ENCODE measurements at regions not wholly inside any gene's neighbourhood (a gene's known extent, or its start where the extent isn't known, plus 50 kb on each side); places are given as distances from the start of the nearest gene placed in this dataset.
"Not testable (repeated sequence)": the region's sequence is repeated elsewhere in the genome, so short reads cannot be mapped to it uniquely, and the experiment has no call there.

DNA sequence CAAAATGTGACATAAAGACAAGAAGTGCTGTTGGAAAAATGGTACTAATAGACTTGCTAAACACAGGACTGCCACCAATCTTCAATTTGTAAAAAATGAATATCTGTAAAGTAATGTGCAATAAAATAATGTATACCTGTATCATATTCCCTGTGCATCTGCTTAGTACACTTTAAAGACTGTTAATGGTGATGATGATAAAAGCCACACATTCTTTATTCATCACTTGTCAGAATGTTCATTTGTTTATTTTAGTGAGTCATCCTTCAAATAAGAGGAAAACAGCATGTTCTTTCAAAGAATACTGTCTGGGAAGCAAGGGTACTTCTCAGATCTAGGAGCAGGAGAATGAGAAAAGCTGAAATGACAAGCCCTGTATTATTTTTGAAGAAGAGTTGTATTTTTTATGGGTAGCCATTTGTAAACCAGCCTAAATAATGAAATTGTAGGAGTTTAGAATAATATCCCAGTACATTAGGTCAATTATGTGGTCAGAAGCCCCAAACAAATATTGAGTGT is 78.3 kb upstream of the PSMA6 start:
- peaks cover 12% of the 10 kb centered on the region for H3K4me1 ChIP-seq (replicated peaks)
- no peaks in the 10 kb centered on the region for H3K27me3 ChIP-seq (replicated peaks)
- no peaks in the 10 kb centered on the region for H3K36me3 ChIP-seq
- H3K4me3 ChIP-seq: no peak overlapping the region
- no peak overlapping the region for H3K27ac ChIP-seq
- DNase-seq (ENCODE audit: low read depth in 1 of 2, low spot score in 2 of 2): peak in 1 of 2 experiments; percentile 30
- no peaks in the 10 kb centered on the region for H3K9me3 ChIP-seq (replicated peaks)

DNA sequence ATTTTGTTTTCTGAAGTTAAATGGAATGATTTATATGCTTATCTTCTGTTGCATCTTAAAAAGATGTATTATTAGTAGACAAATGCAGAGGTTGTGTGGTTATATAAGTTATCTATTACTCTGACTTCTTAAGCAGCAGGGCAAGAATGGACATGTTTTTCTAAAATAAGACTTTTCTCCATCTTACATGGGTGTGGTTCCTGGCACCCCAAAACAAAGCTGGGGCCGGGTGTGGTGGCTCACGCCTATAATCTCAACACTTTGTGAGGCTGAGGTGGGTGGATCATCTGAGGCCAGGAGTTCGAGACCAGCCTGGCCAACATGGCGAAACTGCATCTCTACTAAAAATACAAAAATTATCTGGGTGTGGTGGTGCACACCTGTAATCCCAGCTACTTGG is 77.8 kb upstream of the PSMA6 start:
- not testable (repeated sequence) for DNase-seq (ENCODE audit: low read depth in 1 of 2, low spot score in 2 of 2); H3K27me3 ChIP-seq (replicated peaks)

DNA sequence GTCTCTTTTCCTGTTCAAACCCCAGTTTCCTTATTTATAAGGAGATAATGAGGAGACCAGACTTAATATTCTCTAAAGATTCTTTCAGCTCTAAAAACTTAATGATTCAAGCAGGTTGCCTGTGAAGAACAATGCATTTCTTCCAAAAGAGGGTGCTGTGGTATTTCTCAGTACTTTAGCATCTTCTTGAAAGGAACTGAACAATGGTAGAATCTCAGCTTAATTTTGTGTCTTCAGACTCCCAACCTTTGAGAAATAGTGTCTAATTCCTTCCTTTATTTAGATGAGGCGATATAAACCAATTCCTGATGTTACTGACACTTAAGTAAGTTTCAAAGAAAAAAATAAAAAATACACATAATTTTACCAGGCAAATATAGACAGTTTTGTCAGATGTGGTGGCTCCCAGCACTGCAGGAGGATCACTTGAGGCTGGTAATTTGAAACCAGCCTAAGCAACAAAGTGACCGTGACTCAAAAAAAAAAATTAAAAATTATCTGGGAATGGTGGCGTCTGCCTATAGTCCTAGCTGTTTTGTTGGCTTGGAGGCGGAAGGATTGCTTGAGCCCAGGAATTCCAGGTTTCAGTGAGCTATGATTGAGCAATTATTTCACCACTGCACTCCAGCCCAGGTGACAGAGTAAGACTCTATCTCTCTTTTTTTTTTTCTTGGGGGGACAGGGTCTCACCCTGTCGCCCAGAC is 76.9 kb upstream of the PSMA6 start:
- Histone ChIP-seq H3K4me1 (replicated peaks) (peaks cover 12% of the 10 kb centered on the region), H3K27ac (no peak overlapping the region)

More for the DNA sequence above, 77.8 kb upstream of the PSMA6 start:
- not testable (repeated sequence) for H3K36me3 ChIP-seq; H3K27ac ChIP-seq; H3K4me3 ChIP-seq; H3K9me3 ChIP-seq (replicated peaks)
- H3K4me1 ChIP-seq (replicated peaks): peaks cover 12% of the 10 kb centered on the region

DNA sequence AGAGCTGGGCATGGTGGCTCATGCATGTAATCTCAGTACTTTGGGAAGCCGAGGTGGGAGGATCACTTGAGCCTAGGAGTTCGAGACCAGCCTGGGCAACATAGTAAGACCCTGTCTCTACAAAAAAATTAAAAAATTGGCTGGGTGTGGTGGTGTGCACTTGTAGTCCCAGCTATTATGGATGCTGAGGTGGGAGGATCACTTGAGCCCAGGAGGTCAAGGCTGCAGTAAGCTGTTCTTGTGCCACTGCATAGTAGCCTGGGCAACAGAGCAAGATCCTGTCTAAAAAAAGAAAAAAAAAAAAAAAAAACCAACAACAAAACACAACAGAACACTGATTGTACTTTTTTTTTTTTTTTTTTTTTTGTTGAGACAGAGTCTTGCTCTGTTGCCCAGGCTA is 74.0 kb upstream of the PSMA6 start:
- not testable (repeated sequence) for H3K27ac ChIP-seq; H3K36me3 ChIP-seq; H3K4me3 ChIP-seq; DNase-seq (ENCODE audit: low read depth in 1 of 2, low spot score in 2 of 2); H3K27me3 ChIP-seq (replicated peaks); H3K9me3 ChIP-seq (replicated peaks)
- peaks cover 16% of the 10 kb centered on the region for H3K4me1 ChIP-seq (replicated peaks)

More for the DNA sequence above, 76.9 kb upstream of the PSMA6 start:
- Histone ChIP-seq H3K36me3 (no peaks in the 10 kb centered on the region), H3K27me3 (replicated peaks) (no peaks in the 10 kb centered on the region), H3K9me3 (replicated peaks) (no peaks in the 10 kb centered on the region), H3K4me3 (no peak overlapping the region)
- DNase-seq (ENCODE audit: low read depth in 1 of 2, low spot score in 2 of 2): peak in 1 of 2 experiments; percentile 29

DNA sequence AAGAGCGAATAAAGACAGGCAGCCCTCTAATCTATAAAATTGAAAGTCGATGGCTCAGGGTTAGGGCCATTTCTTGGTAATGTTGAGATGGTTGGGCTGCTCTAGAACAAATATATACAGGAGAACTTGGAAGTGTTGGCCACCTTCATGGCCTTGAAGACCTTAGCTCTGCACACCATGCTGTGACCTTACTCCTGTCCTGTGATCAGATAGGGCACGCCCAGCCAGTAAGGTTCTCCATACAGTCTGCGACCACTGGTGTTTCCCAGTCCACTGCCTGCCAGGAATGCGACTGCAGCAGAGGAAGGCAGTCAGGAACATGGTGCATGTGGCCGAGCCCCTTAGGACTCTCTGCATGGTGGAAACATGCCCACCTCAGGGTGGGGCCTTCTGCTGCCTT is 73.2 kb upstream of the PSMA6 start:
- Histone ChIP-seq H3K27me3 (replicated peaks) (no peaks in the 10 kb centered on the region), H3K4me1 (replicated peaks) (peaks cover 11% of the 10 kb centered on the region), H3K27ac (no peak overlapping the region), H3K4me3 (no peak overlapping the region), H3K36me3 (no peaks in the 10 kb centered on the region; the same call in 1 of the 2 replicates), H3K9me3 (replicated peaks) (no peaks in the 10 kb centered on the region)
- no peak for DNase-seq (ENCODE audit: low read depth in 1 of 2, low spot score in 2 of 2)

DNA sequence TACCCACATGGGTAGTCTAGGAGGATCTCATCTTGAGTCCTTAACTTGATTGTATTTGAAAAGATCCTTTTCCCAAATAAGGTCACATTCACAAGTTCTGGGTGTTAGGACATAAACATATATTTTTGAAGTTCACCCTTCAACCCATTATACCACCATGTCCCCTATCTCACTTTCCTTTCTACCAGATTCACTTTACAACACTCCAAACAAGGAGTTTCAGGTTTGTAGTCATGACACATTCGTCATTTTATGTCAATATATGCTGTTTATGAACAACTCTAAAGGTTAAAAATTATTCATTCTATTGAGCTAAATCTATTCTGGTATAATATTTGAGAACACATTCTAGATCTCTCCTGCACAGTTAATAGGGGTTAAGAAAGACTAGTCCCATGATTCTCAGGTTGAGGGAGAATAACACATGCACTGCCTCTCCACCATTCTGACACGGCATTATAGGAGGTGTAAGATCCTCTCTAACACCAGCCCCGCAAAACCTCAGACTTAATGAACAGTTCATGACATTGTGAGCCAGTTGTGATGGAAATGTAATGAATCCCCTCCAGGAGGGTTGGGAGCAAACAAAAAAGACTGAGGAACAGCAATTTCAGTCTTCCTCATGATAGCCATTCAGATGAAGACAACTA is 72.0 kb upstream of the PSMA6 start:
- Histone ChIP-seq H3K4me3 (no peak overlapping the region), H3K4me1 (replicated peaks) (peaks cover 4% of the 10 kb centered on the region; the same call in 1 of the 2 replicates)

DNA sequence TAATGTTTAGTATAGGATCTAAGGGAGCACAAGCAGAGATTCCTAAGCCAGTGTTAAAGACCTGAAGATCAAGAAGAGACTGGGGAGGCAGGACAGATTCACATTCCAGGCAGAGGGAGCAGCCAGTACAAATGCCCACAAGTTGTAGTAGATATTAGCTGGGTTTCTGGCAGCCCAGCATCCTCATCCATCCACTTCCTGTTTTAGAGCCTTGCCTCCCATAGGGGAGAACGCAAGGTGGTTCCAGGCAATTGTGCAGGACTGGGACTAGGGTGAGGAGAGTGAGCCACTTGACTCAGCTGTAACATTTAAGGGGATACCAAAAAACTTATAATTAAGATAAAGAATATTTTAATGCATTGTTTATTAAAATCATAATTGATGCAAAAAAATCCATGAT is 71.3 kb upstream of the PSMA6 start:
- H3K36me3 ChIP-seq: no peaks in the 10 kb centered on the region; the same call in 1 of the 2 replicates
- no peaks in the 10 kb centered on the region for H3K27me3 ChIP-seq (replicated peaks)
- DNase-seq (ENCODE audit: low read depth in 1 of 2, low spot score in 2 of 2): no peak
- no peak overlapping the region for H3K27ac ChIP-seq
- no peaks in the 10 kb centered on the region for H3K9me3 ChIP-seq (replicated peaks)
- H3K4me3 ChIP-seq: no peak overlapping the region
- peaks cover 4% of the 10 kb centered on the region; the same call in 1 of the 2 replicates for H3K4me1 ChIP-seq (replicated peaks)

More for the DNA sequence above, 72.0 kb upstream of the PSMA6 start:
- Histone ChIP-seq H3K27me3 (replicated peaks) (no peaks in the 10 kb centered on the region), H3K27ac (no peak overlapping the region), H3K9me3 (replicated peaks) (no peaks in the 10 kb centered on the region), H3K36me3 (no peaks in the 10 kb centered on the region; the same call in 1 of the 2 replicates)
- DNase-seq (ENCODE audit: low read depth in 1 of 2, low spot score in 2 of 2): no peak

DNA sequence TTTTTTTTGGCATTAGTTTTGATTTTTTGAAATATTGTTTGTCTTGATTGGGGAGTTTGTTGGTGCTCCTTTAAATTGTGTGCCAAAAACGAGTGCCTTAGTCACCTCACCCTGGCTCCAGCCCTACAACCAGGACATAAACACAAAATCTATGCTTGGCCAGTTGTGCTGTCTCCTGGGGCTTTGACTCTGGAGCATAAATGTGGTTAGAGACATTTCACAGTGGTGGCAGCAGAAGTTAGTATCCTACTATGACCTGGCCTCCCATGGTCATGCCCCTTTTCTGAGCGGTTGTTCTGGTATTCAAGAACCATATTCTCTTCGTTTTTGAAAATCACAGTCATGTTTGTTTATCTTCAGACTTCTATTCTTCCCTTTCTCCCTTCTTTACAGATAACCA is 70.7 kb upstream of the PSMA6 start:
- Histone ChIP-seq H3K27me3 (replicated peaks) (no peaks in the 10 kb centered on the region), H3K36me3 (no peaks in the 10 kb centered on the region; the same call in 1 of the 2 replicates), H3K4me1 (replicated peaks) (peaks cover 4% of the 10 kb centered on the region; the same call in 1 of the 2 replicates), H3K9me3 (replicated peaks) (no peaks in the 10 kb centered on the region), H3K4me3 (no peak overlapping the region), H3K27ac (no peak overlapping the region)
- DNase-seq (ENCODE audit: low read depth in 1 of 2, low spot score in 2 of 2): no peak

DNA sequence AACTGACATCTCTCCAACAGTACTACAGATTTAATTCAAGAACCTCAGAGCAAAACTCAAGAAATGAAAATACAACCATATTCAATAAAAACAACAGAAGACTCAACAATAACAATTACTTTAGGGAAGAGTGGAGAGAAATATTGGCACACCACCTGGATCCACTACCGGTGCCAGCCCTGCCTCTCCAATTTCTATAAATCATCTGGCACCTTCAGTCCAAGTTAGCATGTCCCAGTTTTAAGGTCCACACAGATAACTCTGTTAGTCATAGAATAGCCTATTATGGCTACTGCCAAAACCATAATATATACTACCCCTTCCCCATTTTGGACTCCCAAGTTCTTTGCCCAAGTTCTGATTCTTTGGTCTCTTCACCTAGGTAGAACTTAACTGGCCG is 69.9 kb upstream of the PSMA6 start:
- H3K36me3 ChIP-seq: no peaks in the 10 kb centered on the region; the same call in 1 of the 2 replicates
- H3K4me3 ChIP-seq: no peak overlapping the region
- H3K27ac ChIP-seq: no peak overlapping the region
- H3K27me3 ChIP-seq (replicated peaks): no peaks in the 10 kb centered on the region
- H3K9me3 ChIP-seq (replicated peaks): no peaks in the 10 kb centered on the region
- no peak for DNase-seq (ENCODE audit: low read depth in 1 of 2, low spot score in 2 of 2)
- peaks cover 4% of the 10 kb centered on the region; the same call in 1 of the 2 replicates for H3K4me1 ChIP-seq (replicated peaks)

DNA sequence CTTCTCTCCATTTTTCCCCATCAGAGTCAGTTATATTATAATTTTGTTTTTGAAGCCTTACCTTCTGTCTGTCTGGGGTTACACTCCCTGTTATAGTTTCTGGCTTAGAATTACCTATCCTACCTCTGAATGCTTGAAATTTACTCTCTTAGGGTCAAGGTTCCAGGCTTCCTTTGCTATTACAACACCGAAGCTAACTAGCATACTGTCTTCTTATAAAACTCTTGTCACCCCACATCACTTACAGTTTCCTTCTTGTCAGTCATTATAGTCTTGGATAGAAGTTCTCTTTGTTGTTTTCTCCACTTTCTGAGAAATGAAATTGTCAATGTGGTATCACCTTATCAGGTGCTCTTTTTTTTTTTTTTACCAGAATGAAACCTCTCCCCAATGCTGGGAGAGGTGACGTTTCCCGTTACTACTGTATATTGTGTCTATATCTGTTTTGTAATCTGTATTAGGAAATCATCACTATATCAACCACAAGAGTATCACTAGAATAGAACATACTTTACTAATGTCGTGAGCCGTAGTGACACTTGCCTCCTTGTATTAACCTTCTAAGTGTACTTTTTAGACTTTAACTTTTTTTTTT is 69.2 kb upstream of the PSMA6 start:
- DNase-seq (ENCODE audit: low read depth in 1 of 2, low spot score in 2 of 2): no peak

DNA sequence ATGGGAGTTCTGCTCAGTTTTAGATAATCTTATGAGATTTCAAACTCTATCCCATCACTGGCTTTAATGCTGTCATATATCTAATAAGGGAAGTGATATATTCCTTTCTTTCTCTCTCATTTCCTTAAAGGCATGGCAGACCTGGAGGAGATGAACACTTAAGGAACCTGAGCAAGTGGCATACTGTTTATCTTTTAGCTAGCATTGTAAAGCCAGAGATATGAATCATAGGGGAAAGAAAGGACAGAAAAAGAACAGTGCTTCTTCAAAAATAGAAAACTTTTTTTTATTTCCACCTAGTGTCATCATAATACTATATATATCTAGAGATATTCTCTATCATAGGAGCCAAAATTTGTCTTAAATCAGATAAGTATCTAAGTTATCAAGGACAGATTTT is 68.3 kb upstream of the PSMA6 start:
- Histone ChIP-seq H3K4me3 (no peak overlapping the region), H3K27ac (no peak overlapping the region)

More for the DNA sequence above, 69.2 kb upstream of the PSMA6 start:
- H3K27me3 ChIP-seq (replicated peaks): no peaks in the 10 kb centered on the region
- H3K36me3 ChIP-seq: no peaks in the 10 kb centered on the region; the same call in 1 of the 2 replicates
- H3K4me1 ChIP-seq (replicated peaks): peaks cover 4% of the 10 kb centered on the region; the same call in 1 of the 2 replicates
- H3K27ac ChIP-seq: no peak overlapping the region
- H3K4me3 ChIP-seq: no peak overlapping the region
- H3K9me3 ChIP-seq (replicated peaks): no peaks in the 10 kb centered on the region

DNA sequence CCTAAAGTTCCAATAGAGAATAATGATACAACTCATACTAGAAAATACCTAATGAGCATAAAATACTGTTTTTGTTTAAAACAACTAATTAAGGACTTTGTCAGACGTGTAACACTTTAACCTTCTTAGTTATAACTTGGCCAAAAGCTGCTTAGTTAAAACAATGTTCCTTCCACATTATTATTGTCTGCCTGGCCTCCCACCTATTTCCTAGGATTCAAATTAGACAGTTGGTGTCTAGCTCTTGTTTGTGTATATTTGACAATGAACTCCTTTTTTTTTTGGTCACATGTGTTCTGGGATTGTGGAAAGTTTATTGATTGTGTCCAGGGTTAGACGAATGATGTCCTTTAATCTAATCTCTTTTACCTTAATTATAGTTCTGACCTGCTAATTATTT is 67.6 kb upstream of the PSMA6 start:
- Histone ChIP-seq H3K4me1 (replicated peaks) (peaks cover 8% of the 10 kb centered on the region; the same call in 1 of the 2 replicates), H3K36me3 (no peaks in the 10 kb centered on the region; the same call in 1 of the 2 replicates), H3K9me3 (replicated peaks) (no peaks in the 10 kb centered on the region), H3K27ac (no peak overlapping the region), H3K4me3 (no peak overlapping the region), H3K27me3 (replicated peaks) (no peaks in the 10 kb centered on the region)
- no peak for DNase-seq (ENCODE audit: low read depth in 1 of 2, low spot score in 2 of 2)

More for the DNA sequence above, 68.3 kb upstream of the PSMA6 start:
- no peak for DNase-seq (ENCODE audit: low read depth in 1 of 2, low spot score in 2 of 2)
- Histone ChIP-seq H3K4me1 (replicated peaks) (peaks cover 4% of the 10 kb centered on the region; the same call in 1 of the 2 replicates), H3K9me3 (replicated peaks) (no peaks in the 10 kb centered on the region), H3K27me3 (replicated peaks) (no peaks in the 10 kb centered on the region), H3K36me3 (no peaks in the 10 kb centered on the region; the same call in 1 of the 2 replicates)

DNA sequence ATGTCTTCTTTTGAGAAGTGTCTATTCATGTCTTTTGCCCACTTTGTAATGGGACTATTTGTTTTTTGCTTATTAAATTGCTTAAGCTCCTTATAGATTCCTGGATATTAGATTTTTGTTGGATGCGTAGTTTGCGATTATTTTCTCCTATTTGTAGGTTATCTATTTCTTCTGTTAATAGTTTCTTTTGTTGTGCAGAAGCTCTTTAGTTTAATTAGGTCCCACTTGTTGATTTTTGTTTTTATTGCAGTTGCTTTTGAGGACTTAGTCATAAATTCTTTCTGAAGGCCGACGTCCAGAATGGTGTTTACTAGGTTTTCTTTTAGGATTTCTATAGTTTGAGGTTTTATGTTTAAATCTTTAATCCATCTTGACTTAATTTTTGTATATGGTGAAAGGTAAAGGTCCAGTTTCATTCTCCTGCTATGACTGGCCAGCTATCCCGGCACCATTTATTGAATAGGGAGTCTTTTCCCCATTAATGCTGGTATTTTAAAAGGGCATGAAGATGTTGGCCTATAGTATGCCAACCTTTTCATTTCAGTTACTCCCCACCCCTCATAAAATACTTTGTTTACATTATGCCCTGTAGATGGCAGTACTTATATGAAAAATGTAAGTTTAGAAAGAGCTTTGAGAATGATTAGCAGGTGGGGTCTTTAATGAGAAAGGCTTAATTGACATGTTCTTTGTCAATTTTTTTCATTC is 62.9 kb upstream of the PSMA6 start:
- H3K27me3 ChIP-seq (replicated peaks): no peaks in the 10 kb centered on the region
- no peak for DNase-seq (ENCODE audit: low read depth in 1 of 2, low spot score in 2 of 2)

More for the DNA sequence above, 62.9 kb upstream of the PSMA6 start:
- H3K27ac ChIP-seq: no peak overlapping the region
- H3K4me3 ChIP-seq: no peak overlapping the region
- H3K36me3 ChIP-seq: no peaks in the 10 kb centered on the region
- H3K4me1 ChIP-seq (replicated peaks): peaks cover 5% of the 10 kb centered on the region; the same call in 1 of the 2 replicates
- no peaks in the 10 kb centered on the region for H3K9me3 ChIP-seq (replicated peaks)
